Thyroid gland (tissue), 4 donors: ENCODE measurements at regions not wholly inside any gene's neighbourhood (a gene's known extent, or its start where the extent isn't known, plus 50 kb on each side); places are given as distances from the start of the nearest gene placed in this dataset.

Experiments used
- DNase-seq, 2 donors: peaks; one replicate each; pipeline ENCODE4 v3.0.0-alpha.2; 2019
- H3K27ac ChIP-seq, 3 donors: fragments of 200-600 bp; sonication (generic); 1 replicate in 2 of 3; 2 replicates in 1 of 3; pipeline ENCODE4 v1.5.1; 2016 to 2019; ENCODE audit warnings: mild to moderate bottlenecking in 1 of 3, moderate library complexity in 1 of 3
- H3K27me3 ChIP-seq: fragments of 200-600 bp; sonication (generic); one replicate; pipeline ENCODE4 v1.5.1; 2019
- H3K36me3 ChIP-seq, 2 donors: fragments of 200-600 bp; sonication (generic); one replicate each; pipeline ENCODE4 v1.5.1; 2016 to 2019
- H3K4me1 ChIP-seq, 2 donors: fragments of 200-600 bp; sonication (generic); one replicate each; pipeline ENCODE4 v1.5.1; 2017 to 2019
- H3K4me3 ChIP-seq, 3 donors: fragments of 200-600 bp; sonication (generic); replicated peaks in 1 of 3; 1 replicate in 2 of 3; 2 replicates in 1 of 3; pipeline ENCODE4 v1.5.1; 2016; ENCODE audit warnings: mild to moderate bottlenecking in 1 of 3
- H3K9me3 ChIP-seq: fragments of 200-600 bp; sonication (generic); one replicate; pipeline ENCODE4 v1.5.1; 2017
- POLR2A ChIP-seq, 2 donors: fragments of 450-650 bp; IDR thresholded peaks; one replicate each; pipeline ENCODE4 v1.6.1; 2017; ENCODE audit warnings: antibody characterized with exemption in 2 of 2, mild to moderate bottlenecking in 2 of 2, moderate library complexity in 1 of 2
- WGBS, 2 donors: methylation state at CpG; one replicate each; pipeline ENCODE4 v1.1.5; 2017; 5-methylcytosine and 5-hydroxymethylcytosine counted together
- intact Hi-C: fragments of 100-400 bp; cut with DNase I; formaldehyde crosslinking; loops from one replicate; pipeline ENCODE4 v1.15.1; 2023
- TF ChIP-seq, protein P1 (sequence below), 6 experiments: fragments of 200-600 bp in 3 of 6; fragments of 450-650 bp in 3 of 6; sonication (generic) in 3 of 6; IDR thresholded peaks; one replicate each; pipeline ENCODE4 v1.5.1; 2016 to 2019; ENCODE audit warnings: antibody characterized with exemption in 6 of 6, mild to moderate bottlenecking in 2 of 6, inconsistent platforms in 1 of 6, moderate library complexity in 1 of 6

DNA sequence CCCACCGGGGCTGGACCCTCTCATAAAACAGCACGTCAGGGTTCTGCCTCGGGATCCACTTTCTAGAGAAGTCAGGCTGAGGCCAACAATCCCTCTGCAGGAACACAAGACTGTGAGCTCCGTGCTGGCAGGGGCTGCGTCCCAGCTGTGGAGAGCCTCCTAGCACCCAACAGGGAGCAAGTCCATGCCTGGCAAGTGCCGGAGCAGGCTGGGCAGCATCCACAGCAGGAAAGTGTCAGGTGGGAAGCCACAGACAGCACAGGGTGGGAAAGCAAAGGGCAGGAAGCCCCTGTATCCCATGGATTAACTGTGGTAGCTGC, 682.3 kb downstream of the TBC1D22A start:
- no peaks in the 10 kb centered on the region for H3K9me3 ChIP-seq
- TF ChIP-seq POLR2A (IDR thresholded peaks at IDR 0.05): no peak
- TF ChIP-seq, protein P1, sequence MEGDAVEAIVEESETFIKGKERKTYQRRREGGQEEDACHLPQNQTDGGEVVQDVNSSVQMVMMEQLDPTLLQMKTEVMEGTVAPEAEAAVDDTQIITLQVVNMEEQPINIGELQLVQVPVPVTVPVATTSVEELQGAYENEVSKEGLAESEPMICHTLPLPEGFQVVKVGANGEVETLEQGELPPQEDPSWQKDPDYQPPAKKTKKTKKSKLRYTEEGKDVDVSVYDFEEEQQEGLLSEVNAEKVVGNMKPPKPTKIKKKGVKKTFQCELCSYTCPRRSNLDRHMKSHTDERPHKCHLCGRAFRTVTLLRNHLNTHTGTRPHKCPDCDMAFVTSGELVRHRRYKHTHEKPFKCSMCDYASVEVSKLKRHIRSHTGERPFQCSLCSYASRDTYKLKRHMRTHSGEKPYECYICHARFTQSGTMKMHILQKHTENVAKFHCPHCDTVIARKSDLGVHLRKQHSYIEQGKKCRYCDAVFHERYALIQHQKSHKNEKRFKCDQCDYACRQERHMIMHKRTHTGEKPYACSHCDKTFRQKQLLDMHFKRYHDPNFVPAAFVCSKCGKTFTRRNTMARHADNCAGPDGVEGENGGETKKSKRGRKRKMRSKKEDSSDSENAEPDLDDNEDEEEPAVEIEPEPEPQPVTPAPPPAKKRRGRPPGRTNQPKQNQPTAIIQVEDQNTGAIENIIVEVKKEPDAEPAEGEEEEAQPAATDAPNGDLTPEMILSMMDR (IDR thresholded peaks at IDR 0.05): no peak
- DNase-seq: no peak
- peaks cover 0 to 13% of the 10 kb centered on the region in 2 donors for H3K4me1 ChIP-seq
- H3K27me3 ChIP-seq: no peaks in the 10 kb centered on the region
- H3K27ac ChIP-seq: no peak overlapping the region
- WGBS, 2 donors: 90 to 97% methylated on average over 3 to 6 of the region's 6 CpGs
- no peak overlapping the region for H3K4me3 ChIP-seq
- intact Hi-C loops: no loop called here
- H3K36me3 ChIP-seq: no peaks in the 10 kb centered on the region

DNA sequence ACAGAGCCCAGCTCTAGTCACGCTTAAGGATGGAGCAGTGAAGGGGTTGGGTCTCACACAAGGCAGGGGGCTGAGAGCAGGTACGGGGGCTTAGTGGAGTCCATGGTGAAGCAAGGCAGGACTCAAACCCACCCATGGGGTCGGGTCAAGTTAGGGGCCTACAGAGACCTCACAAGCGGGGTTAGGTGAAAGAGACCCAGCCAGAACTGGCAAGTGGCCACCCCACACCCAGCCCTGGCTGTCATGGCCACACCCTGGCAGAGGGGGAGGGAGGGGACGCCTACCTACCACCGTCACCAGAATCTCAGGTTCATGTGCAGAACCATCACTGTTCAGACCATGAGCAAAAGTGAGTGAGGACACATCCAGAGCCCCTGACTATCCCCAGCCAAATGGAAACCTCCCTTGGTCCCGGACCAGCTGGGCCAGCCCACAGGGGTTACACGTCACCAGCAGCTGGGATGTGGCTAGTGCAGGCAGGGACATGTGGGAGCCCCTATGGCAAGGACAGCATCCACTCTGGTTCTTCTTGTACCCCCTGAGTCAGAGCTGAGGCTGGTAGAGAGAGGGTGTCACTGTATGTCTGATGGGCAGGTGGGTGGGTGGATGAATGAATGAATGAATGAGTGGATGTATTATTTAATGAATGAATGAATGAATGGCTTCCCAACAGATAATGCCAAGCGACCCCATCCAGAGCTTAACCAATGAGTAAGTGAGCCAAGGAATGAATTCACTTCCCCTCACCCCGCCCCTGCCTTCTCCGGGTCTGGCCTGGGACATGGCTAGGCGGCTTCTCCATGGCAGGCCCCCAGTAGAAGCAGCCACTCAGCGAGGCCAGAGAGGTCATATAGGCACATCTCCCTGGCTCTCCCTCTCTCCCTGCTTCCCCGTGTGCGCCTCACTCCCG, 681.6 kb downstream of the TBC1D22A start:
- H3K4me1 ChIP-seq: peaks cover 0 to 13% of the 10 kb centered on the region in 2 donors
- intact Hi-C loops: no loop called here
- no peaks in the 10 kb centered on the region for H3K9me3 ChIP-seq
- no peak overlapping the region for H3K4me3 ChIP-seq
- no peak for TF ChIP-seq POLR2A (IDR thresholded peaks at IDR 0.05)
- TF ChIP-seq, protein P1 (IDR thresholded peaks at IDR 0.05): no peak
- H3K27ac ChIP-seq: no peak overlapping the region
- no peaks in the 10 kb centered on the region for H3K36me3 ChIP-seq
- no peaks in the 10 kb centered on the region for H3K27me3 ChIP-seq
- 83 to 91% methylated on average over 10 to 14 of the region's 16 CpGs for WGBS, 2 donors
- no peak for DNase-seq

DNA sequence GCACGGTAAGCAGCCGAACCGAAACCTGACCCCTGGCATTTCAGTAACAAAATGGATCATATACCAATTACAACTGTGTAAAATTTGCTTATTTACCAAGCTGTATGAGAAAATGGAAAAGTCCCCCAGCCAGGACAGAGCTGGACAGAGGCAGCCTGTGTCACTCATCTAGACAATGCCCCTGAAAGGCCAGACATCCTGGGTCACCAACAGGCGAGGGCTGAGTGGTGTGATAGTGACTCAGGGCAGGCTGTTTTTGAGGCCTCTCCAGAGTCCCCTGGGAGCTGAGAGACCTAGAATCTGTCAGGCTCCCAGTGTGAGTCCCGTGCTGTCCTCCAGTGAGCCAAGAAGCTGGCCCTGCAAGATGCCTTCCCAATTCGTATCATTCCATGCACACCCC, 680.4 kb downstream of the TBC1D22A start:
- H3K27ac ChIP-seq: no peak overlapping the region
- WGBS, 2 donors: 86 to 92% methylated on average over 6 of the region's 6 CpGs
- peaks cover 0 to 13% of the 10 kb centered on the region in 2 donors for H3K4me1 ChIP-seq
- intact Hi-C loops: no loop called here
- H3K36me3 ChIP-seq: no peaks in the 10 kb centered on the region
- no peaks in the 10 kb centered on the region for H3K27me3 ChIP-seq
- H3K9me3 ChIP-seq: no peaks in the 10 kb centered on the region
- TF ChIP-seq, protein P1 (IDR thresholded peaks at IDR 0.05): no peak
- DNase-seq: no peak
- H3K4me3 ChIP-seq: no peak overlapping the region

DNA sequence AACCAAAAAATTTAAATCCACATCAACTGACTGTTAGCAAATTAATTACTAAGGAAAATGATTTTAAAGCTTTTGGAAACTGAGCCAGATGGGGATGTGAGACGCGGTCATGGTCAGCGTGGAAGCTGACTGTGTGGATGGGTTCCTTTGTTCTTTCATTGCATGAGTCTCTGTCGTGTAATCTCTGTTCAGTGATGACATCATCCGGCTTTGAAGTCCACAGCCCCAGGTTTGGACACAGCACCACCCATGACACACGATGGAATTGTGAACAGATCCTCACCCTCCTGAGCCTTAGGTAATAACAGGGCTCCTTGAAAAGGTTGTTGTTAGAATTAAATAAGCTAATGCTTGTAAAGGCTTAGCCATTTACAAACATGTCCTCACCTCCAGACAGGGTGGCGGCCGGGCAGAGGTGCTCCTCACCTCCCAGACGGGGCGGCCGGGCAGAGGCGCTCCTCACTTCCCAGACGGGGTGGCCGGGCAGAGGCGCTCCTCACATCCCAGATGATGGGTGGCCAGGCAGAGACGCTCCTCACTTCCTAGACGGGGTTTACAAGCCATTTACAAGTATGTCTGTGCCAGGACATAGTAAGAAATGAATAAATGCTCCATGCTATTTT, 677.3 kb downstream of the TBC1D22A start:
- Histone ChIP-seq H3K4me3 (no peak overlapping the region), H3K9me3 (no peaks in the 10 kb centered on the region), H3K4me1 (no peaks in the 10 kb centered on the region), H3K27me3 (no peaks in the 10 kb centered on the region), H3K36me3 (no peaks in the 10 kb centered on the region), H3K27ac (no peak overlapping the region)
- TF ChIP-seq POLR2A (IDR thresholded peaks at IDR 0.05): no peak
- TF ChIP-seq, protein P1 (IDR thresholded peaks at IDR 0.05): no peak
- WGBS, 2 donors: 90 to 93% methylated on average over 17 of the region's 17 CpGs
- no peak for DNase-seq
- intact Hi-C loops: no loop called here

DNA sequence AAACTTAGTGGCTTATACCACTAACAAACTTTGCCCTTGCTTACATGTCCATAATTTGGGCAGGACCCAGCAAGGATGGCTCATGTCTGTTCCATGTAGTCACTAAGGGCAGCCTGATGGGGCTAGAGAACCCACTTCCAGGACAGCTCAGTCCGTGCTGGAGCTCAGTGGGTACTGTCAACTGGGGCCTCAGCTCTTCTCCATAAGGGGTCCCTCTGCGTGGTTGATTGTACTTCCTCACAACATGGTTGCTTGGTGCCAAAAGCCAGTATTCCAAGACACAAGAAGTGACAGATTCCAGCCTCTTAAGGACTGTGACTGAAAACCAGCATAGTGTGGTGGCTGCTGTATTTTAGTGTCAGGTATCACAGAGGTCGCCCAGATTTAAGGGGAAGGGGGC, 675.2 kb downstream of the TBC1D22A start:
- WGBS, 2 donors: 56 to 58% methylated on average over 3 of the region's 3 CpGs
- Histone ChIP-seq H3K4me1 (no peaks in the 10 kb centered on the region), H3K27ac (no peak overlapping the region), H3K36me3 (no peaks in the 10 kb centered on the region), H3K9me3 (no peaks in the 10 kb centered on the region), H3K27me3 (no peaks in the 10 kb centered on the region), H3K4me3 (no peak overlapping the region)
- intact Hi-C loops: no loop called here
- DNase-seq: no peak
- no peak for TF ChIP-seq POLR2A (IDR thresholded peaks at IDR 0.05)
- TF ChIP-seq, protein P1 (IDR thresholded peaks at IDR 0.05): no peak
